Activated CD8-positive, alpha-beta memory T cell treated with anti-CD3 and anti-CD28 coated beads for 36 hours (primary cell): ENCODE measurements at regions not wholly inside any gene's neighbourhood (a gene's known extent, or its start where the extent isn't known, plus 50 kb on each side); places are given as distances from the start of the nearest gene placed in this dataset.
"Not testable (repeated sequence)": the region's sequence is repeated elsewhere in the genome, so short reads cannot be mapped to it uniquely, and the experiment has no call there.

Experiments used
- CTCF ChIA-PET: fragments of 350-600 bp; sonication (Branson Sonifier 250); formaldehyde crosslinking; loops from one replicate; lab custom pipeline; 2021; ENCODE audit warnings: antibody characterized with exemption; lab: Charles Lee
- POLR2A ChIA-PET: fragments of 350-600 bp; sonication (Branson Sonifier 250); formaldehyde crosslinking; loops from one replicate; lab custom pipeline; 2021; ENCODE audit warnings: antibody characterized with exemption; lab: Charles Lee

DNA sequence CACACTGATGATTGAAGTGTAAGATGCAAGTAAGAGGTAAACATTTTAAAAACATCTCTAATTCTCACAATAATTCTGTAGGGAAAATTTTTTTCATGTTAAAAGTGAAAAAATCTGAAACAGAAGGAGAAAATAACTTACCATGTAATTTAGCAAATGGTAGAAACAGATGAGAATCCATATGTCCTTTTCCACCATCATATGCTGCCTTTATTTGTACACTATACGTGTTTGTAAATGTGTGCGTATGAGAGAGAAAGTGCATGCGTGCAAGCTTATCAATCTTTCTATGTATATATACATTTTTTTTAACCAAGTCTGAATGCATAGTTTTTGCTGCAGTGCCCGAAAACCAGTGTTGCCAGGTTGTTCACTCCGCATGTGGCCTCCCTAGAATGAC is 186.7 kb downstream of the IZUMO3 start:
- CTCF ChIA-PET: no interaction called here
- POLR2A ChIA-PET: no interaction called here

DNA sequence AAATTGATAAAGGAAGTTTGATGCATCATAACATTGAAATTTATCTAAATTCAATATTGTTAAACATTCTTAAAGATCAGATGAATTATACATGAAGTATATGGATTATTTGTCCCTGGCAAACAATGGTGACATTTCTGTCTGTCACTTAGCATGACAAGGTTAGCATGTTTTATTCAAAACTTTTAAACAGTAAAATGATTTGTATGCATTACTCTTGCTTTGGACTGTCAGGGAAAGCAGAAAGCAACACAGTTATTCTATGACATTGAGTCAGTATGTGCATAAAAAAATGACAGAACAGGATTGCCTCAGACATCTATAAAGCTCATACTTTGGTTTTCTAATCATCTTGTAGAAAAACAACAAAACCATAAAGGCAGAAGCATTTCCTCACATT is 193.7 kb downstream of the IZUMO3 start:
- ChIA-PET POLR2A (no interaction called here), CTCF (no interaction called here)

DNA sequence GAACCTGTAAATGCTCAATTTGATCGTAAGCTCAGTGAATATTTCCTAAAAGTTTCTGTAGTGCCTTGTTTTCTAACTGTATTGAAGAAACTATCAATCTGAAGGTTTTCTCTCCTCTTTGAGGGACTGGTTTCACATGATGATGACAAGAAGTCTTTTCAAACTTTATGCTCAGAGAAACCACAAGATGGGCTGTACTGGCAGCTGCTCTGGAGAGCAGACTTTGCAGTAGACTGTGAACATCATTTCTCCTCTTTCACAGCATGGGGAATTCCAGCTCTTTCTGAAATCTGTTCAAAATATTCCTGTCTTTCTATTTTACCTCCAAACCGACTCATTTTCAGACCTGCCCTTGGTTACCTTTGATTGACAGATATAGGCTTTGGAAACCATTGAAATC is 194.4 kb downstream of the IZUMO3 start:
- ChIA-PET CTCF (no interaction called here), POLR2A (interaction anchor here (0.7 kb wide), 1 partner anchor 212 kb away, joined by 3 read pairs; no protein-coding TSS in a partner anchor)

GRCh38 chr9:24342457-24342856 is 203.2 kb downstream of the IZUMO3 start:
- CTCF ChIA-PET: no interaction called here
- POLR2A ChIA-PET: no interaction called here

- CTCF ChIA-PET: no interaction called here
- POLR2A ChIA-PET: no interaction called here
These were observed 212.1 kb downstream of the IZUMO3 start for GRCh38 chr9:24333629-24334028.

- POLR2A ChIA-PET: no interaction called here
- CTCF ChIA-PET: no interaction called here
These were observed 246.8 kb downstream of the IZUMO3 start for GRCh38 chr9:24298912-24299311.

DNA sequence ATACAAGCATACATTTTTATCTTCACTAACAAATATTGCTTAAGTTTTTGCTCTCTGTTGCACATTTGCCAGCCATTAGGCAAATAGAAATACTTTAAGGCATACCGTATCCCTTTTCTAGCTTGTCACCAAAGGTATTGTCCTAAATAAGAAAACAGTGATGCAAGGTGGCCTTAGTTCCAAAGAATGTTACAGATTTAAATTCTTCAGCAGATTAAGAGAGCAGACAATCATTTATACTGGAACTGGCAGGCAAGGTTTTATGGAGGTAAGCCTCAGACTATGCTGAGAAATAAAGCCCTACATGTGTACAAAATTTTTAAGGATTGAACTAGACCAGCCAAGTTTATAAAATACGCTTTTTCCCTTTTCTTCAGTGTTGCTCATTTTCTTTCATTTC is 247.8 kb downstream of the IZUMO3 start:
- POLR2A ChIA-PET: no interaction called here

GRCh38 chr9:24296124-24296523 is 249.6 kb downstream of the IZUMO3 start:
- ChIA-PET CTCF (no interaction called here), POLR2A (no interaction called here)

More for the DNA sequence above, 247.8 kb downstream of the IZUMO3 start:
- CTCF ChIA-PET: no interaction called here

- CTCF ChIA-PET: no interaction called here
These were observed 252.3 kb downstream of the IZUMO3 start for GRCh38 chr9:24293386-24293785.

GRCh38 chr9:24286761-24287160 is 258.9 kb downstream of the IZUMO3 start:
- POLR2A ChIA-PET: no interaction called here
- CTCF ChIA-PET: no interaction called here

More at GRCh38 chr9:24293386-24293785, 252.3 kb downstream of the IZUMO3 start:
- POLR2A ChIA-PET: no interaction called here

GRCh38 chr9:24258626-24259025 is 287.1 kb downstream of the IZUMO3 start:
- ChIA-PET POLR2A (no interaction called here), CTCF (no interaction called here)

GRCh38 chr9:24257726-24258125 is 288.0 kb downstream of the IZUMO3 start:
- ChIA-PET POLR2A (no interaction called here), CTCF (no interaction called here)

DNA sequence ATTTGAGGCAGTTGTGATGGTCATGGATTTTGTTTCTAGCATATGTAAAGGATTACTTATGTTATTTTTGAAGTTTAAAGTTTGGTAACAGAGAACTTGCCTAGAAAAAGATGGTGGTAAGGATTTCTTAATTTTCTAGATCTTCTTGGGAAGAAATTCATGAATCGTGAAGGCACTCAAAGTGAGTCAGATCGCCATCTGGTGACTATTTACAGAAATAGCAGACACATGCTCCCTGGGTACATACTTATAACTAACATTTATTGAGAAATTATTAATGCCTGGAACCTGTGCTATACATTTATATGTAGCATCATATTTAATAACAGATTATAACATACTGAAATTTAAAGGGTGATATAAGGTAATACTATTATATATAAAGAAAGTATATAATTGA is 299.7 kb downstream of the IZUMO3 start:
- CTCF ChIA-PET: no interaction called here
- POLR2A ChIA-PET: no interaction called here

DNA sequence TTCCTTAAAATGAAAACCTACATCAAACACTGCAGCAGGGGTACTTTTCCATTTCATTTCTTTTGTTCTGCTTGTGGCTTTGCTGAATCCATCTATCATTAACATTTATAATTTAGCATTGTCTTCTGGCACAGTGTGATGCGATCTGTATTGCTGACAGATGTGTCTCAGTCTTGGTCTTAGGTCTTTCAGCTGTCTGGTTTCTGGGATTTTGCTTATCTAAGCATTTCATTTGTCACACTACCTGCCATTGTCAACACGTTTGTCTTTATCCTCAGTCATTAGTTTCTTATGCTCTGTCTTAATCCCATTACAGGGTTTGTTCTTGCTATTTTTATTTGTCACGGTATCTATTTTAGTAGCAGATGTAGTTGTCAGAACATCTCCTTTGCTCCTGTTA is 303.1 kb downstream of the IZUMO3 start:
- CTCF ChIA-PET: no interaction called here
- POLR2A ChIA-PET: no interaction called here

DNA sequence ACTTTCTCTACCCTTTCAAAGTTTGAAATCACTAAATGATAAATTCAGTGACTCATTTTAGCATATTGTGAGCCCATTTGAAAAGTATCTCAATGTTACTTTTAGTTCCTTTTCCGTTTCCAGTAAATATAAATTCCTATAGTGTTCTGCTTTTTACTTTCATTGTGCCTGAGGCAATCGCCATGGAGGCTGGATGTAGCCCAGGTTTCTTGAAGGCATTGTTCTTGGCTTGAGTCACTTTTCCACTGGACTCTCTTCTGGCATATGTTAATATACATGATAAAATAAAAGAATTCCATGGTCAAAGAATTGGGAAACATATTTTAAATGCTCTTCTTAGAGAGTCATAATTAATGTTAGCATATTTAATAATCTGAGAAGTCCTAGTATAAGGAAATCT is 327.0 kb downstream of the IZUMO3 start:
- POLR2A ChIA-PET: no interaction called here
- CTCF ChIA-PET: no interaction called here

DNA sequence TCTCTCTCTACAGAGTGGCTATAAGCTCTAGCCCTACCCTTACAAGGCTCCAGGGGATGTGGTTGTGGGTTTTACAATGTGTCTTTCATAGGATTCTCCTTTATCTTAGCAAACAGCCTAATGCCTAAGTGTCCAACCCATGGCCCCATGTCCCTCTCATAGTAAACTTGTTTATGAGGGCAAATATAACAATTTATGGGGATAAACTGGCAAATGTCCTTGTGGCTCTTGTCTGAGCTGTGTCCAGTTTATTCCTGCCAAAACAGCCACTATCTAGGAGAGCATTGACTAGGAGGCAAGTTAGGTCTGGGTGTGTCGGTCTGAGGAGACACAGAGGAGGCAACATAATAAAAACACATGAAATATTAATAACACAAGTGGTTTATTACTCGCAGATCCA is 335.1 kb downstream of the IZUMO3 start:
- ChIA-PET POLR2A (no interaction called here), CTCF (no interaction called here)

DNA sequence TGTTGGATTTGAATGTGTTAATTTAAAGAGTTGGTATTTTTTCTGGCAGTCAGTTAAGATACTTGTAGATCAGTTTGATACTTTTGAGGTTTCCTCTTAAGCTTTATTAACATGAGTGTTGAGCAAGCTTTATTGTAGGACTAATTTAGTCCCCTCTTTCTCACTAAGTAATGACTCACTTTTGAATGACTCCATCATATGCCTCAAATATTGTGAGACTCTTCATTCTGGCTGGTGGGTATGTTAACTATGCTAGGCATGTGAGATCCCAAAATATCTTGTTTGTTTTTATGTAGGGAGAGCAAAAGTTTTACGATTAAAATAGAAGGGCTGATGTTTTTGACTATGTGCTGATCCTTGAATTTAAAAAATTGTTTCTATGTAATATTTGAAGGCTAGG is 355.7 kb downstream of the IZUMO3 start:
- ChIA-PET POLR2A (no interaction called here), CTCF (no interaction called here)

DNA sequence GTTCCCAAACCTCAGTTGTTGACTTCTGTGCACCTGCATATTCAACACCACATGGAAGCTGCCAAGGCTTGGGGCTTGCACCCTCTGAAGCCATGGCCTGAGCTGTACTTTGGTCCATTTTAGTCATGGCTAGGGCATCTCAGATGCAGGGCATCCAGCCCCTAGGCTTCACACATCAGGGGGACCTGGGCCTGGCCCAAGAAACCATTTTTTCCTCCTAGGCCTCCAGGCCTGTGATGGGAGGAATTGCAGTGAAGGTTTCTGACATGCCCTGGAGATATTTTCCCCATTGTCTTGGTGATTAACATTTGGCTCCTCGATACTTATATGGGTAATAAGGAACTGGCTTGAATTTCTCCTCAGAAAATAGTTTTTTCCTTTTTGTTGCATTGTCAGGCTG is 354.5 kb upstream of the ELAVL2 start:
- CTCF ChIA-PET, POLR2A ChIA-PET: not testable (repeated sequence)

DNA sequence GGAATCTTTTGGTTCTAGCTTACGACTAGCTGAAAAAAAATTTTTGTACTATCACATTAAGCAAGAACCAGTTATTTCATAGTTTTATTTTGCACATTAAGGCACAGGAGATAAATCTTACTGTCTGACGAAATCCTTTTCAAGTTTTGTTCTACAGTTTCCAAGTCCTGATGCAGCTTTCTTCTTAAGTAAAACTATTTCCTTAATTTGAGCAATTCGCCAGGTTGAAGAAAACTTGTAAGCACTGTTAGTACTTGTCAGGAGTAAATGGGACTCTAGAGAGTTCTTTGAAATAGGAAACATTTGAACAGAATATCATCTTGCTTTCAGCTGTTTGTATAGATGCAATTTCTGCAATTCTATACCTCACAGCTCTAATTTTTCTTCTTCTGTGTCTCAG is 318.8 kb upstream of the ELAVL2 start:
- CTCF ChIA-PET: no interaction called here
- POLR2A ChIA-PET: no interaction called here

DNA sequence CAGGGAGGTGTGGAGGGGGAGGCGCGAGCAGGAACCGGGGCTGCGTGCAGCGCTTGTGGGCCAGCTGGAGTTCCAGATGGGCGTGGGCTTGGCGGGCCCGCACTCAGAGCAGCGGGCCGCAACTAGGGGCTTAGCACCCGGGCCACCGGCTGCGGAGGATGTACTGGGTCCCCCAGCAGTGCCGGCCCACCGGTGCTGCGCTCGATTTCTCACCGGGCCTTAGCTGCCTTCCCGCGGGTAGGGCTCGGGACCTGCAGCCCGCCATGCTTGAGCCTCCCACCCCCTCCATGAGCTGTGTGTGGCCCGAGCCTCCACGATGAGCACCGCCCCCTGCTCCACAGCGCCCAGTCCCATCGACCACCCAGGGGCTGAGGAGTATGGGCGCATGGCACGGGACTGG is 309.0 kb upstream of the ELAVL2 start:
- CTCF ChIA-PET, POLR2A ChIA-PET: not testable (repeated sequence)

DNA sequence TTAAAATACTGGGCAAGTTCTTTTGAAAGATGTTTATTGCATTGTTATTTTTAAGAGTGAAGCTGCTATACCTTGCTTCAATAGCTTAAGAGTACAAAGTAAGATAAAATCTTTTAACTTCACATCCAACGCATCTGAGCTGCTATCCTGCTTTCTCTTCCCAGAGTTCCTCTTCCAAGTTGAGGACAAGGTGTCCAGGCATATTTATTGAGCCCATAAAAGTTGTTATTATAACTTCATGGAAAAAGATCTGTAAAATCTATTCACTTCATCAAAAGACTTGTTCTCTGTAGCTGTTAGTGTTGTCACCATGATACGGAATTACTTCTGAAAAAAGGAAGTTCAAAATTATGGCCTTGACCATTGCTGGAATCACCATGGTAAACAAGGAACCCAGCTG is 306.2 kb upstream of the ELAVL2 start:
- ChIA-PET CTCF (no interaction called here), POLR2A (no interaction called here)

DNA sequence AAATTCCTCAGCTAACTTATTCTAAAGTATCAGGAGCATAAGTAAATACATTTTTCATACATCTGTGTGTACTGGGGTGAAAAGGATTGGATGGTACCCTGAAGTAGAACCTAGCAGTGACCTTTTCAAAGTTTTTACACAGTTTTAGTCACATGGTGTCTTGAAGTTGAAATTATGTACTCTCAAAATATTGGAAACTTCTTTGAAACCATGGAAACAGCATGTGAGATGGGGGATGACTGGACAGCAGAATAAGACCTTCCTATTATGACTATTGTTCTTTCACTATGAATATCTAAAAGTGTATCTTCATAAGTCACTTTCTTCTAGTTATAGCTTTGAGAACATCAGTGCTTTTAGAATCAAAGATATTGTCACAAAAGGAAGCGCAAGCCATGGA is 301.5 kb upstream of the ELAVL2 start:
- ChIA-PET CTCF (no interaction called here), POLR2A (no interaction called here)

GRCh38 chr9:24118190-24118589 is 292.1 kb upstream of the ELAVL2 start:
- ChIA-PET CTCF (no interaction called here), POLR2A (no interaction called here)
